NT2/D1 (cell line): ENCODE measurements at regions not wholly inside any gene's neighbourhood (a gene's known extent, or its start where the extent isn't known, plus 50 kb on each side); places are given as distances from the start of the nearest gene placed in this dataset.
"Not testable (repeated sequence)": the region's sequence is repeated elsewhere in the genome, so short reads cannot be mapped to it uniquely, and the experiment has no call there.

Source experiments
- DNase-seq: peaks from one replicate; pipeline ENCODE4 v3.0.0-alpha.2; 2011; ENCODE audit warnings: low read depth, low spot score
- H3K27me3 ChIP-seq: 2 replicates; pipeline ENCODE4 v1.6.0; 2011; ENCODE audit warnings: mild to moderate bottlenecking; ENCODE audit not compliant: insufficient read length, insufficient read depth
- H3K36me3 ChIP-seq: 2 replicates; pipeline ENCODE4 v1.6.1; 2011; ENCODE audit warnings: mild to moderate bottlenecking, low read length, mixed read lengths; ENCODE audit not compliant: insufficient read depth, insufficient read length
- H3K4me1 ChIP-seq: 2 replicates; pipeline ENCODE4 v1.5.1; 2011; ENCODE audit not compliant: insufficient read depth, insufficient read length
- H3K4me3 ChIP-seq: 2 replicates; pipeline ENCODE4 v1.5.1; 2011; ENCODE audit warnings: low read depth; ENCODE audit not compliant: insufficient read length
- H3K9ac ChIP-seq: 2 replicates; pipeline ENCODE4 v1.6.0; 2011; ENCODE audit warnings: low read depth; ENCODE audit not compliant: insufficient read length
- H3K9me3 ChIP-seq: 2 replicates; pipeline ENCODE4 v1.5.1; 2011; ENCODE audit warnings: mild to moderate bottlenecking, low read length; ENCODE audit not compliant: insufficient read depth
- SUZ12 ChIP-seq: IDR thresholded peaks from 2 replicates; pipeline ENCODE4 v1.6.1; 2011; ENCODE audit not compliant: insufficient read length, insufficient read depth; ENCODE audit errors: extremely low read depth
- YY1 ChIP-seq: IDR thresholded peaks from 2 replicates; pipeline ENCODE4 v1.6.1; 2011; ENCODE audit not compliant: insufficient read length, insufficient read depth
- ZNF274 ChIP-seq: IDR thresholded peaks from 2 replicates; pipeline ENCODE4 v1.6.1; 2011; ENCODE audit warnings: mild to moderate bottlenecking, low read depth, low read length

DNA sequence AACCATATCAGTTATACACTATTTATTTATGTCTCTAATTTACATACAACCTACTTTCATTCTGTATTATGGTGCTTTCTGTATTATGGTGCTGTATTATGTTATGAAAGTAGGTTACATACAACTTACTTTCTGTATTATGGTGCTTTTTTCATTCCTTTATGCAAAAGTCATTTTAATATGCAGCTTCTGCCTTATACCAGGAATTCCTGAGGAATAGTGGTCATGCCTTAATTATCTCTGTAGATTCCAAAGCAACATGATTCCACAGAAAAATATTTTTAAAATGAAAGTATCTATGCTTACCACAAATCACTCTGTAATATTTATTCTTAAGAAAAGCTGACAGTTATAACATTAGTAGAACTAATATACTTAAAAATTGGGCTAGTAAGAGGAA, 922.0 kb upstream of the NRXN1 start:
- H3K27me3 ChIP-seq = no peaks in the 10 kb centered on the region
- no peak for TF ChIP-seq SUZ12
- no peak for TF ChIP-seq ZNF274
- no peak for TF ChIP-seq YY1
- peaks cover 24% of the 10 kb centered on the region; the same call in 1 of the 2 replicates for H3K9me3 ChIP-seq
- H3K4me1 ChIP-seq = no peaks in the 10 kb centered on the region
- no peak for DNase-seq
- no peak overlapping the region for H3K4me3 ChIP-seq
- H3K9ac ChIP-seq = no peak overlapping the region
- H3K36me3 ChIP-seq = no peaks in the 10 kb centered on the region

DNA sequence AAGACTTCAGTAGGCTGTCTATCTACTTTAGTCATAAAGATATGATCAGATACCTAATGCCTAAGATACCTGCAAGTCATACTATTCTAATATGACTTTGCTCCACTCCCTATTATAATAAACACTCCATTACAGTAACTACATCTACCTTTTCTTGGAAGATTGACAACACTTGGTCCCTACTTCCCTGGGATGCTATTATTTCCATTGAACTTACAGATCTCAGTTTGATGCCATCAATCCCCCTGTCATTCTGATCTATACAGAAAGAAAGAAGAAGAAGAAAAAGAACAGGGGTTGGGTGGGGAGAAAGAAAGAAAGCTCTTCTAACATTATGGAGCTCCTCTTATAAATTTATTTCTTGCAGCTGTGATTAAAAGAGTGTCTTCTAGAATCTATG, 889.1 kb upstream of the NRXN1 start:
- H3K36me3 ChIP-seq = no peaks in the 10 kb centered on the region
- H3K4me1 ChIP-seq = no peaks in the 10 kb centered on the region
- no peak for TF ChIP-seq SUZ12
- no peak for TF ChIP-seq YY1
- no peak for TF ChIP-seq ZNF274
- H3K9ac ChIP-seq = no peak overlapping the region
- H3K27me3 ChIP-seq = no peaks in the 10 kb centered on the region
- H3K4me3 ChIP-seq = no peak overlapping the region
- no peak for DNase-seq
- no peaks in the 10 kb centered on the region for H3K9me3 ChIP-seq

DNA sequence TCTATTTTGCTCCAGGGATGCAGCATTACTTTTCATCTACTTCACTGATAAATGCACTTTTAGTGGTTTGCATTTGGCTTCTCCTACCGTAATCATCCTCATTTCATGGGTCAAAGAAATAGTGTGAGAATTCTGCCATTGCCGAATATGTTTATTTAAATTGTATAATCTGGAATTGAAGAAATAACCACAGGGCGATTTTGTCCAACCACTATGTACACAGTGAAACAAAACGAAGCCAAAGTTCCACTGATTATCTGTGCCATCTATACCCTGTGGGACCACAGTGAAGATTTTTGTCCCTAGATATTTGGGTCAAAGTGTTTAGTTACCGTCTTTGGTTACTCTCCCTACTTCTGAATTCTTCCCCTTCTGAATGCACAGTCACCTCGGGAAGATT, 888.6 kb upstream of the NRXN1 start:
- no peak for DNase-seq
- TF ChIP-seq YY1 = no peak
- TF ChIP-seq ZNF274 = no peak
- no peak for TF ChIP-seq SUZ12
- H3K9me3 ChIP-seq = no peaks in the 10 kb centered on the region
- H3K27me3 ChIP-seq = no peaks in the 10 kb centered on the region
- H3K9ac ChIP-seq = no peak overlapping the region
- H3K4me1 ChIP-seq = no peaks in the 10 kb centered on the region
- no peak overlapping the region for H3K4me3 ChIP-seq
- H3K36me3 ChIP-seq = no peaks in the 10 kb centered on the region

DNA sequence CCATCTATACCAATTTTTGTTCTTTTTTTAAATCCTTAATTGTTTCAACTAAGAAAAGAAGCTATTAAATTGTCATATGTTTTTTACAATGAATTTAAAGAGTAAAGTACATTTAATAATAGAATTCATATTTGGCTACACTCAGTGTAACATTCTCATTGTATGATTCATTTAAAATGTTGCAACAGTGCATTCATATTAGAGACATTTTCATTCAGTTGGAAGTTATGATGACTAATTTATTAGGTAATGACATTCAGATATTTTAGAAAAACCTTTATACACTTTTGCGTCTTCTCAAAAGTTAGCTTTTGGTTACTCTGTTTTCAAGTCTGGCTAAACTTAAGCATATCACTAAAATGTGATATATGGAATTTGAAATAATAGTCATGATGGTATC, 887.5 kb upstream of the NRXN1 start:
- H3K4me3 ChIP-seq = no peak overlapping the region
- no peak for DNase-seq
- TF ChIP-seq SUZ12 (no peak), ZNF274 (no peak), YY1 (no peak)
- no peaks in the 10 kb centered on the region for H3K9me3 ChIP-seq
- no peaks in the 10 kb centered on the region for H3K36me3 ChIP-seq
- H3K9ac ChIP-seq = no peak overlapping the region
- H3K27me3 ChIP-seq = no peaks in the 10 kb centered on the region
- no peaks in the 10 kb centered on the region for H3K4me1 ChIP-seq

DNA sequence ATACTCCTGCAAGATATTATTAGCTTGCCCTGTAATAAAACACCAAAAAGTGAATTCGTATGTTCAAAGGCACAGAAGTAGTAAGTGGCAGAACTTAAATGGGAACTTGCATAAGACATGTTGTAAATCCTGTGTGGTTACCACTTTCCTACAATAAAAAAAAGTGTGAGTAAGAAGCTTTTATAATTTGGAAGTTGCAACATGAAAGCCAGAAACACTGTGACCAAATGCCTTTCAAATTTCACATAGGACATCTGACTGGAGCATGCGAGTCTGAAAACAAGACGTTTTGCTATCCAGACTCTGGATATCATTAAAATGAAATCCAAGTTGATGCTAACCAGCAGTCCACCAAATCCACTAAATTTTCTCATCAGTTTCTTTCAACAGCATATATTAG, 886.2 kb upstream of the NRXN1 start:
- DNase-seq = no peak
- TF ChIP-seq YY1 (no peak), ZNF274 (no peak), SUZ12 (no peak)

DNA sequence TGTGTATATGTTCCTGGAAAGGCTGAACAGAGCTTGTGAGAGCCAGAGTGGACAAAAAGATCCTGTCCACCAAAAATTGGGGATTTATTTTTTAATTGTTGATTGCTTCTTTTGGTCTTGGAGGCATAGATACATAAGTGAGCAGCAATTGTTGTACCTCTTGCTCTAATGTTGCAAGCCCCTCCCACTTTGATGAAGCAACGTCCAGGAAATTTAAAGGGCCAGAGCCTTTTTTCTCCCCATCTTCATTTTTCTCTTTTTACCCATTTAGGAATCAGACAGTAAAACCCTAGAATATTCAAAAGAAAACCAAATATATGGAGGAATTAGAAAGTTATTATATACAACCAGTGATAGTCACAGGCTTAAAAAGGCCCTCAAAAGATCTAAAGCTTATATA, 871.8 kb upstream of the NRXN1 start:
- Histone ChIP-seq H3K9ac (no peak overlapping the region), H3K4me1 (no peaks in the 10 kb centered on the region), H3K9me3 (no peaks in the 10 kb centered on the region), H3K36me3 (no peaks in the 10 kb centered on the region), H3K4me3 (no peak overlapping the region), H3K27me3 (no peaks in the 10 kb centered on the region)
- no peak for DNase-seq
- no peak for TF ChIP-seq YY1
- TF ChIP-seq SUZ12 = no peak
- no peak for TF ChIP-seq ZNF274

More for the DNA sequence above, 886.2 kb upstream of the NRXN1 start:
- Histone ChIP-seq H3K9me3 (no peaks in the 10 kb centered on the region), H3K36me3 (no peaks in the 10 kb centered on the region), H3K4me1 (no peaks in the 10 kb centered on the region), H3K4me3 (no peak overlapping the region), H3K9ac (no peak overlapping the region), H3K27me3 (no peaks in the 10 kb centered on the region)

DNA sequence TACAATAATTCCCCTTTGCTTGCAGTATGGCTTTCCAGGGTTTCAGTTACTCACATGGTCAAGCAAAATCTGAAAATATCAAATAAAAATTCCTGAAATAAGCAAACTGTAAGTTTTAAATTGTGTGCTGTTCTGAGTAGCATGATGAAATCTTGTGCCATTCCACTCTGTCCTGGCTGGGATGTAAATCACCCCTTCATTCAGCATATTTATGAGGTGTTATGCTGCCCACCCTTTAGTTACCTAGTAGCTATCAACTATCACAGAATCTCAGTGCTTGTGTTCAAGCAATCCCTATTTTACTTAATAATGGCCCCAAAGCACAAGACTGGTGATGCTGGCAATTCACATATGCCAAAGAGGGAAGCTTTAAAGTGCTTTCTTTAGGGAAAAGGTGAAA, 867.7 kb upstream of the NRXN1 start:
- Histone ChIP-seq H3K4me3 (no peak overlapping the region), H3K36me3 (no peaks in the 10 kb centered on the region), H3K9ac (no peak overlapping the region), H3K27me3 (no peaks in the 10 kb centered on the region), H3K9me3 (no peaks in the 10 kb centered on the region), H3K4me1 (no peaks in the 10 kb centered on the region)
- no peak for DNase-seq
- TF ChIP-seq SUZ12 = no peak
- TF ChIP-seq ZNF274 = no peak

DNA sequence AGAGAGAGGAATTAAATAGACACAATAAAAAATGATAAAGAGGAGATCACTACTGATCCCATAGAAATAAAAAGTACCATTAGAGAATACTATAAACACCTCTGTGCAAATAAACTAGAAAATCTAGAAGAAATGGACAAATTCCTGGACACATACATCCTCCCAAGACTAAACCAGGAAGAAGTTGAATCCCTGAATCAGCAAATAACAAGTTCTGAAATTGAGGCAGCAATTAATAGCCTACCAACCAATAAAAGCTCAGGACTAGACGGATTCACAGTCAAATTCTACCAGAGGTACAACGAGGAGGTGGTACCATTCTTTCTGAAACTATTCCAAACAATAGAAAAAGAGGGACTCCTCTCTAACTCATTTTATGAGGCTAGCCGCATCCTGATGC, 862.7 kb upstream of the NRXN1 start:
- not testable (repeated sequence) for H3K27me3 ChIP-seq, H3K9ac ChIP-seq, H3K4me3 ChIP-seq, H3K4me1 ChIP-seq, H3K9me3 ChIP-seq, H3K36me3 ChIP-seq, DNase-seq

DNA sequence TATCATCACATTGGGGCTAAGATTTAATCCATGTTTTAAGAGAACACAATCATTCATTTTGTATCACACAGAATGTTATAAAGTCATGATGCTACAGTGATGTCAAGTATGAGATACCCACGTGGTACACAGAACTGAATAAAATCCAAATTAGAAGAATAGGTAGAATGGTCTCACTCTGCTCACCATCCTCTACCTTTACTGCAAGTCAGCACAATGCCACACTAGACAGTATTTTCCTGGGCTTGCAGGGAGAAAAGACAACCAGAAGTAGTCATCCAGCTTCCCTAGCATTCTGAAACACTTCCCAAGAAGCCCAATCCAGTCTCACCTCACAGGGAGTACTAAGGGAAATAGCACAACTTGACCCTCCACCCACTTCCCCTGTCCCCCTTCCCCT, 856.2 kb upstream of the NRXN1 start:
- DNase-seq = no peak

More for the DNA sequence above, 856.2 kb upstream of the NRXN1 start:
- Histone ChIP-seq H3K9me3 (no peaks in the 10 kb centered on the region), H3K36me3 (no peaks in the 10 kb centered on the region), H3K27me3 (no peaks in the 10 kb centered on the region), H3K9ac (no peak overlapping the region), H3K4me3 (no peak overlapping the region), H3K4me1 (no peaks in the 10 kb centered on the region)
- TF ChIP-seq ZNF274 (no peak), SUZ12 (no peak), YY1 (no peak)
